HG03575 (cell line): ENCODE measurements at regions not wholly inside any gene's neighbourhood (a gene's known extent, or its start where the extent isn't known, plus 50 kb on each side); places are given as distances from the start of the nearest gene placed in this dataset.

Source experiments
- ATAC-seq: cut with Tn5 transposase; IDR thresholded peaks from one replicate; pipeline ENCODE4 v1.9.1; 2021; ENCODE audit not compliant: unreplicated experiment, insufficient number of reproducible peaks, low FRiP score; ENCODE audit errors: extremely low read depth

- no peak for ATAC-seq
These were observed 393.9 kb downstream of the KIF16B start for GRCh38 chr20:16179371-16179770.

- no peak for ATAC-seq
These were observed 394.6 kb downstream of the KIF16B start for GRCh38 chr20:16178546-16179135.

- ATAC-seq, result no peak
These were observed 397.8 kb downstream of the KIF16B start for GRCh38 chr20:16175322-16175961.

GRCh38 chr20:16174311-16174710, 398.9 kb downstream of the KIF16B start:
- no peak for ATAC-seq

- ATAC-seq, result no peak
These were observed 400.2 kb downstream of the KIF16B start for GRCh38 chr20:16173044-16173443.

GRCh38 chr20:16171180-16171579, 402.1 kb downstream of the KIF16B start:
- ATAC-seq, result no peak

GRCh38 chr20:16170406-16170971, 402.8 kb downstream of the KIF16B start:
- ATAC-seq, result no peak

- ATAC-seq, result no peak
These were observed 405.7 kb downstream of the KIF16B start for GRCh38 chr20:16167423-16168130.

GRCh38 chr20:16166737-16167136, 406.5 kb downstream of the KIF16B start:
- ATAC-seq, result no peak

- ATAC-seq, result no peak
These were observed 414.3 kb downstream of the KIF16B start for GRCh38 chr20:16158976-16159286.

- peak; percentile 79 for ATAC-seq
These were observed 414.9 kb downstream of the KIF16B start for GRCh38 chr20:16158090-16158975.

GRCh38 chr20:16147916-16148315, 425.3 kb downstream of the KIF16B start:
- no peak for ATAC-seq

- no peak for ATAC-seq
These were observed 426.0 kb downstream of the KIF16B start for GRCh38 chr20:16147216-16147615.

- ATAC-seq, result no peak
These were observed 427.3 kb downstream of the KIF16B start for GRCh38 chr20:16145919-16146318.

GRCh38 chr20:16143596-16143995, 429.7 kb downstream of the KIF16B start:
- no peak for ATAC-seq

- ATAC-seq, result no peak
These were observed 437.6 kb downstream of the KIF16B start for GRCh38 chr20:16135630-16136029.

- no peak for ATAC-seq
These were observed 441.0 kb downstream of the KIF16B start for GRCh38 chr20:16132036-16132798.

GRCh38 chr20:16129411-16129810, 443.8 kb downstream of the KIF16B start:
- ATAC-seq, result no peak
